Endothelial cell of umbilical vein (primary cell): ENCODE measurements at regions not wholly inside any gene's neighbourhood (a gene's known extent, or its start where the extent isn't known, plus 50 kb on each side); places are given as distances from the start of the nearest gene placed in this dataset.

Experiments used
- BruUV-seq: library from RNA; stranded (reverse); fragments of 400-500 nt; replicated peaks from 2 replicates; lab custom pipeline; 2021; lab: Mats Ljungman, UMichigan
- CTCF ChIA-PET: fragments of 300-600, 350-600 bp; sonication (Branson Sonifier 250); formaldehyde crosslinking; loops from one replicate; lab custom pipeline; 2021; ENCODE audit warnings: antibody characterized with exemption, inconsistent platforms; lab: Charles Lee
- POLR2A ChIA-PET: fragments of 300-600, 350-600 bp; sonication (Branson Sonifier 250); formaldehyde crosslinking; loops from one replicate; lab custom pipeline; 2021; ENCODE audit warnings: antibody characterized with exemption, inconsistent platforms; lab: Charles Lee
- DNase-seq: peaks from one replicate; pipeline ENCODE4 v3.0.0-alpha.2; 2011; ENCODE audit warnings: low read depth, low spot score
- FAIRE-seq: peaks from 2 replicates; lab custom pipeline; 2011; peaks lifted over from hg19 to GRCh38; lab: Jason Lieb, UNC
- H2AFZ ChIP-seq: 2 replicates; pipeline ENCODE4 v1.6.0; 2012; ENCODE audit warnings: low read depth, low read length, control low read depth, inconsistent platforms
- H3K27ac ChIP-seq: 2 replicates; pipeline ENCODE4 v1.5.1; 2011; ENCODE audit warnings: low read depth, mild to moderate bottlenecking, control low read depth, low read length, moderate library complexity; ENCODE audit not compliant: insufficient read depth
- H3K27me3 ChIP-seq, 2 experiments: 2 replicates each; pipeline versions ENCODE4 v1.6.0 to v1.6.1; 2011; ENCODE audit warnings: low read length in 2 of 2, mixed read lengths in 1 of 2; ENCODE audit not compliant: control insufficient read depth in 2 of 2, insufficient read depth in 2 of 2
- H3K36me3 ChIP-seq, 2 experiments: 2 replicates in 1 of 2; 3 replicates in 1 of 2; pipeline ENCODE4 v1.5.1; 2011; ENCODE audit warnings: low read length in 2 of 2, mild to moderate bottlenecking in 1 of 2, moderate library complexity in 1 of 2; ENCODE audit not compliant: control insufficient read depth in 2 of 2, insufficient read depth in 2 of 2; ENCODE audit errors: extremely low read depth in 1 of 2
- H3K4me1 ChIP-seq: 3 replicates; pipeline ENCODE4 v1.5.1; 2011; ENCODE audit warnings: mild to moderate bottlenecking, low read length; ENCODE audit not compliant: control insufficient read depth, insufficient read depth; ENCODE audit errors: extremely low read depth
- H3K4me2 ChIP-seq: 2 replicates; pipeline ENCODE4 v1.6.1; 2011; ENCODE audit warnings: low read length, control low read depth, mixed read lengths; ENCODE audit not compliant: insufficient read depth
- H3K4me3 ChIP-seq, 3 experiments: fragments of 200-600 bp in 1 of 3; sonication (generic), shearing (Covaris generic) in 1 of 3; replicated peaks in 1 of 3; 2 replicates each; pipeline ENCODE4 v1.5.1; 2011 to 2016; ENCODE audit warnings: control low read depth in 3 of 3, low read length in 3 of 3, mild to moderate bottlenecking in 2 of 3, inconsistent platforms in 1 of 3, low read depth in 1 of 3, moderate library complexity in 1 of 3; ENCODE audit not compliant: insufficient read depth in 1 of 3
- H3K79me2 ChIP-seq: 2 replicates; pipeline ENCODE4 v1.6.0; 2012; ENCODE audit warnings: low read length, inconsistent platforms; ENCODE audit not compliant: control insufficient read depth, insufficient read depth
- H3K9ac ChIP-seq: replicated peaks from 2 replicates; pipeline ENCODE3; 2011; ENCODE audit warnings: low read length, control low read depth; ENCODE audit not compliant: insufficient read depth; ENCODE audit errors: extremely low read depth
- H3K9me1 ChIP-seq: replicated peaks from 3 replicates; pipeline ENCODE4 v1.6.0; 2011; ENCODE audit warnings: mild to moderate bottlenecking, low read length; ENCODE audit not compliant: control insufficient read depth, insufficient read depth; ENCODE audit errors: extremely low read depth
- H3K9me3 ChIP-seq: replicated peaks from 2 replicates; pipeline ENCODE4 v1.5.1; 2012; ENCODE audit warnings: low read length, inconsistent platforms; ENCODE audit not compliant: control insufficient read depth, insufficient read depth
- H4K20me1 ChIP-seq: replicated peaks from 2 replicates; pipeline ENCODE3; 2011; ENCODE audit warnings: mild to moderate bottlenecking, low read length; ENCODE audit not compliant: control insufficient read depth, insufficient read depth; ENCODE audit errors: extremely low read depth
- CTCF ChIP-seq, 2 donors: IDR thresholded peaks; 1 replicate in 1 of 2; 2 replicates in 1 of 2; pipeline ENCODE4 v1.5.1; 2011; ENCODE audit warnings: low read length in 2 of 2, mild to moderate bottlenecking in 2 of 2, moderate library complexity in 2 of 2, control low read depth in 1 of 2, inconsistent platforms in 1 of 2, low read depth in 1 of 2; ENCODE audit not compliant: insufficient read depth in 1 of 2; ENCODE audit errors: extremely low read depth in 1 of 2
- EZH2 ChIP-seq: IDR thresholded peaks from 2 replicates; pipeline ENCODE4 v1.6.1; 2012; ENCODE audit warnings: borderline replicate concordance, low read depth, mild to moderate bottlenecking, moderate library complexity, low read length, inconsistent platforms; ENCODE audit not compliant: severe bottlenecking
- FOS ChIP-seq: IDR thresholded peaks from 2 replicates; pipeline ENCODE4 v1.6.1; 2011; ENCODE audit warnings: mild to moderate bottlenecking, low read length, moderate library complexity, borderline replicate concordance; ENCODE audit not compliant: insufficient read depth
- GATA2 ChIP-seq: IDR thresholded peaks from 2 replicates; pipeline ENCODE4 v1.7.0; 2011; ENCODE audit warnings: low read depth, mild to moderate bottlenecking, moderate library complexity, mixed read lengths, low read length; ENCODE audit not compliant: insufficient read length, insufficient read depth
- JUN ChIP-seq: IDR thresholded peaks from 2 replicates; pipeline ENCODE4 v1.6.1; 2011; ENCODE audit warnings: borderline replicate concordance, low read depth; ENCODE audit not compliant: insufficient read length, insufficient read depth
- MYC ChIP-seq: IDR thresholded peaks from one replicate; pipeline ENCODE4 v1.6.1; 2011; ENCODE audit warnings: mild to moderate bottlenecking, low read depth, low read length
- POLR2A ChIP-seq: IDR thresholded peaks from 2 replicates; pipeline ENCODE4 v1.6.1; 2012; ENCODE audit warnings: low read depth, mild to moderate bottlenecking, control low read depth, low read length
- POLR2AphosphoS5 ChIP-seq: IDR thresholded peaks from 2 replicates; pipeline ENCODE4 v1.6.1; 2012; ENCODE audit warnings: low read depth, mild to moderate bottlenecking, control low read depth, low read length, moderate library complexity; ENCODE audit not compliant: insufficient read depth
- dilution Hi-C: fragments of 300-500 bp; cut with MboI; formaldehyde crosslinking; loops from one replicate; pipeline ENCODE4 v1.15.0; 2019; ENCODE audit warnings: low sequenced_read_pairs; ENCODE audit not compliant: extremely low pct_ligation_motif_present
- intact Hi-C: fragments of 100-400 bp; cut with micrococcal nuclease; formaldehyde crosslinking; loops from one replicate; pipeline ENCODE4 v1.10.0; 2022
- TF ChIP-seq, protein P1 (sequence below): IDR thresholded peaks from 2 replicates; pipeline ENCODE4 v1.6.1; 2011; ENCODE audit not compliant: insufficient read depth, insufficient read length

DNA sequence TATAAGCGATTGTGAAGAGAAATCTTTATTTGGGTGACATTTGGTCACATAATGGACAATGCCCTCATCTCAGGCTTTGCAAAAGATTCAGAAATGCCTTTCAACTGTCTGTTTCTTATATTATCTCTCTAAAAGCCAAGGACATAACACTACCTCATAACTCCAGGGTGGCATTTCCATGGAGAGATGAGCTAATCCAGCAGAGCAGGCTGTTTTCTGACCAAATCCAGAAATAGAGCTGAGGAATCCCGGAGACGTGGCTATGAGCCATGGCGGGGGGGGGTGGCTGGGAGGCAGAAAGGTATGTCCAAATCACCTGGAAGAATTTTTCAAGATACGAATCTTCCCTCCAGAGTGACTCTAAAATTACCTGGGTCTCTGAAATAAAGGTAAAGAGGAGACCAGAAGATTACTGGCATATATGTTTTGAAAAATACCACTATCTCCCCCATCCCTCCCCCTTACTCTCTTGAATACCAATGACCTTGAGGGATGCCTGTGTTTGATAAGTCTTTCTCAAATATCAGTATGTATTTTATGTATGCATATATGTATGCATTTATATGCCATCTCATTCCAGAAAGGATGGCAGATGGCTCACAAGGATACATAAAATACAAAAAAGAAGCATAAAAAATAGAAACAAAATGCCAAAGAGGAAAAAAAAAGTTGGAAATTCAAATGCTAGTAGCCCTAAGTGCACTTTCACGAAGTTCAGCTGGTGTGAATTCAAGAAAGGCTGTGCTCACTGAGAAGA lies 296.0 kb upstream of the MGAT5 start:
- peaks cover 0 to 1% of the 10 kb centered on the region in 2 experiments for H3K27me3 ChIP-seq
- intact Hi-C loops: no loop called here
- FAIRE-seq (no peak), DNase-seq (no peak)
- POLR2A ChIA-PET: no interaction called here
- TF ChIP-seq FOS (no peak), MYC (no peak), GATA2 (no peak), POLR2A (no peak), JUN (no peak), EZH2 (no peak), CTCF (IDR thresholded peaks at IDR 0.05; ENCODE audit: extremely low read depth in 1 of 2, insufficient read depth in 1 of 2, low read depth in 1 of 2, low read length in 2 of 2) (no peak), POLR2AphosphoS5 (no peak)
- TF ChIP-seq, protein P1, sequence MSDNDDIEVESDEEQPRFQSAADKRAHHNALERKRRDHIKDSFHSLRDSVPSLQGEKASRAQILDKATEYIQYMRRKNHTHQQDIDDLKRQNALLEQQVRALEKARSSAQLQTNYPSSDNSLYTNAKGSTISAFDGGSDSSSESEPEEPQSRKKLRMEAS: no peak
- CTCF ChIA-PET: interaction anchor here (1.2 kb wide), 1 partner anchor 115 kb away, joined by 3 read pairs; no protein-coding TSS in a partner anchor
- H3K9me3 ChIP-seq: no peaks in the 10 kb centered on the region
- H3K9me1 ChIP-seq: no peaks in the 10 kb centered on the region
- H2AFZ ChIP-seq: no peak overlapping the region
- H3K9ac ChIP-seq: no peak overlapping the region
- no peak overlapping the region for H3K4me2 ChIP-seq
- H3K36me3 ChIP-seq: no peaks in the 10 kb centered on the region
- dilution Hi-C loops: no loop called here
- BruUV-seq: no TSS peak
- H4K20me1 ChIP-seq: no peaks in the 10 kb centered on the region
- no peaks in the 10 kb centered on the region for H3K4me1 ChIP-seq
- H3K4me3 ChIP-seq: no peak overlapping the region
- no peaks in the 10 kb centered on the region for H3K79me2 ChIP-seq
- no peak overlapping the region for H3K27ac ChIP-seq
